GM18517 (cell line): ENCODE measurements at regions not wholly inside any gene's neighbourhood (a gene's known extent, or its start where the extent isn't known, plus 50 kb on each side); places are given as distances from the start of the nearest gene placed in this dataset.
"Not testable (repeated sequence)": the region's sequence is repeated elsewhere in the genome, so short reads cannot be mapped to it uniquely, and the experiment has no call there.

Experiments
- ATAC-seq: cut with Tn5 transposase; IDR thresholded peaks from one replicate; pipeline ENCODE4 v1.9.1; 2021; ENCODE audit warnings: mild to moderate bottlenecking, moderate library complexity; ENCODE audit not compliant: unreplicated experiment

DNA sequence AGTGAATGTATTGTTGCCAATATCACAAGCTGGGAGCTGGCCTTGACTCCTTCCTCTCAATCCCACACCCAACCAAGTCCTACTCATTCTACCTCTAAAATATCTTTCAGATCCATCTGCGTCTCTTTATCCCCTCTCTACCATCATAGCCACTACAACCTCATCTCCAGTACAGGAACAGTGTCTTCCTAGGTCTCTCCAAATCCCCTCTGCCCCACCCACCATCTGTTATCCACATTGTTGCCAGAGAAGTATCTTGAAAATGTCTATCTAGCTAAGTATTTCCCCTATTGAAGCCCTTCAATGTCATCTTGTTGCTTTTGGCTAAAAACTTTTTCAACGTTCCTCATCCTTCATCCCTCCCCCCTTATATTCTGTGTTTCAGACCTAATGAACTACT lies 244.7 kb downstream of the C12orf75 start:
- ATAC-seq = no peak

DNA sequence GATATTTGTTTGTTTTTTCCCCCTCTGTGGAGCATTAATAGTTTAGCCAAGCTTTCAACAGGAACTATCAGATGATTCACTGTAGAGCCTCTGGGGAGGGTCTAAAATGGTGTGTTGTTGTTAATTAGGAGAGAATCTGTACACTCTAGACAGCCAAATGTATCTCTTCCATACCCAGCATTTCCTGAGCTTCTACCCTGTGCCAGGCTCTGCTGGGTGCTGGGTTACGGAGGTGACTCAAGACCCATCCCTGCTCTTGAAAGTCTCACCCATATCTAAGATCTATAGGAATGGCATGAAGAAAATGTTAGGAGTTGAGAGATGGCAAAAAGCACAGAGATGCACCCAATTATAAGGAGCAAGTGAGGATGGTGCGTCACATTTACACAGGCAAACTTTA lies 245.8 kb downstream of the C12orf75 start:
- no peak for ATAC-seq

- no peak for ATAC-seq
These were observed 250.4 kb downstream of the C12orf75 start for GRCh38 chr12:105580821-105581352.

GRCh38 chr12:105581420-105581819 lies 250.9 kb downstream of the C12orf75 start:
- ATAC-seq = no peak

DNA sequence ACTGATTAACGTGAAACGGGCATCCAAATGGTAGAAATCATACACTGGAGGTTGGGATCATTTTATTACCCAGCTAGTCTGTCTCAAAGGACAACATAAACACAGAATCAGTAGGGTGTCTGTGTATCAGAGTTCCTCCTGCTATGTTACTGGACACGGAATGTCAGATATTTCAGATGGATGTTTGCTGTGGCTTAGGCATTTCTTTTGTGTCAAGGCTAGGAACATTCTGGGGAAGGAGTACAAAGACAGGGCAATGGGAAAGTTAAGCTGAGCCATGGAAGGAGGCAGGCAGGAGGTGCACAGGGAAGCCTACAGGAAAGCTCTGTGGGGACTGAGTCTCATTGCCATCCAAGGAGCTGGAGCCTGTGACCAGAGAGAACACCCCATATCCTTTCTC lies 254.6 kb downstream of the C12orf75 start:
- no peak for ATAC-seq

- no peak for ATAC-seq
These were observed 256.7 kb downstream of the C12orf75 start for GRCh38 chr12:105587237-105587636.

- ATAC-seq = no peak
These were observed 257.6 kb downstream of the C12orf75 start for GRCh38 chr12:105588106-105588505.

- ATAC-seq = no peak
These were observed 260.1 kb downstream of the C12orf75 start for GRCh38 chr12:105590571-105590970.

- no peak for ATAC-seq
These were observed 264.9 kb downstream of the C12orf75 start for GRCh38 chr12:105595440-105595839.

GRCh38 chr12:105596731-105597130 lies 266.2 kb downstream of the C12orf75 start:
- no peak for ATAC-seq

- no peak for ATAC-seq
These were observed 267.5 kb downstream of the C12orf75 start for GRCh38 chr12:105598031-105598430.

DNA sequence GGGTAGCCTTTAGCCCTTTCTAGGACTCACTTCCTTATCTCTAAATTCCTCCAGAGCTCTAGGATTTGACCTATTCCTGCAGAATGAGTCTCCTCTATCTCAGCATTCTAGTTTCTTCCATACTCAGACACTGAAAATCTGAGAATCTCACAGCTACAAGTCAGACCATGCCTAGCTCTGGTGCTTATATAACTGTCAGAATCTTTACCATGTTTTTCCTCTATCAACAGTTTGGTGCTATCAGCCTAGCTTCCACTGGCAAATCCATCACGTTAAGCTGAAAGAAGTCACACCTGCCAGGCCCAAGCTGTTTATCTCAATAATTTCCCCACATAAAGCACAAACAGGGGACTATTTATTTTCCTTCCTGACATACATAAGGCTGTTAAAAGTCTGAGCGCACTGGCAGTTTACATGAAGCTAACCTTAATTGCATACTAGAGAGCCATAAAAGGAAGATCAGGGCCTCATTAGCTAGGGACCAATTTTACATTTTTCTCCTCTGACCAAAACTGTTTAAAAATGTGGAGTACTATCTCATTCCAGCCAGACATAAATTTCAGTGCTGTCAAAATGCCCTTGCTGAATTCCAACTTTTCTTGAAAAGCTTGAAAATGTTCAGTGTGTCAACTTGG lies 270.5 kb downstream of the C12orf75 start:
- no peak for ATAC-seq

GRCh38 chr12:105602312-105602711 lies 271.8 kb downstream of the C12orf75 start:
- ATAC-seq = not testable (repeated sequence)

DNA sequence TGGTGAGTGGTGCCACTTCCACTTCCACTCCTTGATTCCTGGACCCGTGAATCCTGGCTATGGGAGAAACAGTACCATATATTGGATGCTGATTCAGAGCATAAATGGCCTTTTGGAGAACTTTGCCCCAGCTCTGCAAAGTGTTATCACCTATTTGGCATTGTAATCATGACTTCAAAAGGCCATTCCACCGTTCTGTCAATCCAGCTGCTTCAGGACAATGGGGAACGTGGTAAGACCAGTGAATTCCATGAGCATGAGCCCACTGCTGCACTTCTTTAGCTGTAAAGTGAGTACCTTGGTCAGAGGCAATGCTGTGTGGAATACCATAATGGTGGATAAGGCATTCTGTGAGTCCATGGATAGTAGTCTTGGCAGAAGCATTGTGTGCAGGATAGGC lies 273.8 kb downstream of the C12orf75 start:
- not testable (repeated sequence) for ATAC-seq

- ATAC-seq = not testable (repeated sequence)
These were observed 276.1 kb downstream of the C12orf75 start for GRCh38 chr12:105606613-105607012.

- not testable (repeated sequence) for ATAC-seq
These were observed 278.5 kb downstream of the C12orf75 start for GRCh38 chr12:105609001-105609400.

DNA sequence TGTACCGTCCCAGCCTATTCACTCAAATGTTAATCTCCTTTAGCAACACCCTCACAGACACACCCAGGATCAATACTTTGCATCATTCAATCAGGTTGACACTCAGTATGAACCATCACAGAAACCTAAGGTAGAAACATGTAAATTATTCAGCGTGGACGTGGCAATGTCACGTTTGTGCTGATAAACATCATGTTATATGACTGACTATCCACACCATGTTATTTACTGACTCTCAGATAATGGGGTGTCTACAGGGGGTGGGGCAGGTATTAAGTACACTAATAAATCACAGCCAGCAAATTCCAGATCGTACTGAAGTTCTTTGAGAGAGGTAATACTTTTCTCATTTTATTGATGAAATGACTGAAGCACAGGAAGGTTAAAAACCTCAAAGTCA lies 280.0 kb downstream of the C12orf75 start:
- ATAC-seq = no peak

GRCh38 chr12:105611340-105611739 lies 280.8 kb downstream of the C12orf75 start:
- ATAC-seq = no peak

GRCh38 chr12:105613269-105613668 lies 282.8 kb downstream of the C12orf75 start:
- no peak for ATAC-seq

DNA sequence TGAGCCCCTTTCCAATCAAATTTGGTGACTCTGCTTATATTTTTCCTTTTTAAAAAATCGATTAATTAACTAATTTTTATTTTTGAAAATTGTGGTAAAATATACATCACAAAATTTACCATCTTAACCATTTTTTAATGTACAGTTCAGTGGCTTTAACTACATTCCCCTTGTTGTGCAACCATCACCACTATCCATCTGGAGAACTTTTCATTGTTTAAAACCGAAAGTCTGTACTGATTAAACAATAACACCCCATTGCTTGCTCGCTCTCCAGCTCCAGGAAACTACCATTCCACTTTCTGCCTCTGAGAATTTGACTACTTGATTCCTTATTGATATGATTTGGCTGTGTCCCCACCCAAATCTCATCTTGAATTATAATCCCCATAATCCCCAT lies 283.4 kb downstream of the C12orf75 start:
- no peak for ATAC-seq

DNA sequence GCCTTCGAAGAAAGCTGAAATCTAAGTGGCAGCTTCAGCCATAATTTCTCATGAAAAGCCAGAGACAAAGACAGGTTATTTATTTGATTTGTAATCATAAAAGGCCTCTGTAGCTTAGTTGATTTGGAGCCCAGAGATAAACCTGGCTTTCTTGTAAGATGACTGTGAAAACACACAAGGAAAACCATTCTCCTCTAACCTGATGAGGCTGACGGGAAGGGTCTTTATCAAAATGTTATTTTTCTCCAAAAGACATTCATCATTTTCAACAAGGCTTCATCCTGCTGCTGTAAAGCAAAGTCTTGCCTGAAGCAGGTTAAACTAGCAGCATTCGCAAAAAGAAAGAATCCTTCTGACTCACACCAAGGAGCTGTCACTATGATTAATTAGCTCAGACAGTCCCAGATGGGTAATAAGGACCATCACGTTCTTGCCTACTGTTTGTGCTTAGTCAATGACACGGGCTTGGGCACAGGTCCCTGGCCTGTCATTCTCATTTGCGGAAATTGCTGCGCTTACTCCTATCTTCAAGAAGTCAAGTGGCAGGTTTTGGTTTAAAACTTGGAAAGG lies 286.6 kb downstream of the C12orf75 start:
- no peak for ATAC-seq

DNA sequence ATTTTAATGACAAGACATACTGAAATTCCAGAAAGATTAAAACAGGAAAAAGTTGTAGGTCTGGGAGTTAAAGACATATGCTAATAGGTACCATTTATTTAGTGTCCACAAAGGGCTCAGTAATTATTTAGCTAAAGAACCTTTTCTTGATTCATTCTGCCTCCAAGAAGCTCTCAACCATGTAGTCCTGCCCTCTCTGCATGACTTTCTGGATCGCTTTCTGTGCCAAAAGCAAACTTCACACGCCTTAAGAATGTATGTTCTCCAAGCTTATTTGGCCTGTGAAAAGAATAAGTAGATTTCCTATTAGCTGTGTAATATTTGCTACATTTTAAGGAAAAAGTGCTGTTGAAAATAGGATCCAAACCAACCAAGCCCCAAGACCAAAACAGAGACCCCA lies 291.7 kb downstream of the C12orf75 start:
- ATAC-seq = no peak
